HG02798 (cell line): ENCODE measurements at regions not wholly inside any gene's neighbourhood (a gene's known extent, or its start where the extent isn't known, plus 50 kb on each side); places are given as distances from the start of the nearest gene placed in this dataset.
"Not testable (repeated sequence)": the region's sequence is repeated elsewhere in the genome, so short reads cannot be mapped to it uniquely, and the experiment has no call there.

Experiments
- ATAC-seq: cut with Tn5 transposase; IDR thresholded peaks from one replicate; pipeline ENCODE4 v1.9.1; 2021; ENCODE audit warnings: mild to moderate bottlenecking; ENCODE audit not compliant: unreplicated experiment, poor library complexity

- no peak for ATAC-seq
Measured at GRCh38 chr20:19867074-19867473, 109.0 kb downstream of the RIN2 start.

DNA sequence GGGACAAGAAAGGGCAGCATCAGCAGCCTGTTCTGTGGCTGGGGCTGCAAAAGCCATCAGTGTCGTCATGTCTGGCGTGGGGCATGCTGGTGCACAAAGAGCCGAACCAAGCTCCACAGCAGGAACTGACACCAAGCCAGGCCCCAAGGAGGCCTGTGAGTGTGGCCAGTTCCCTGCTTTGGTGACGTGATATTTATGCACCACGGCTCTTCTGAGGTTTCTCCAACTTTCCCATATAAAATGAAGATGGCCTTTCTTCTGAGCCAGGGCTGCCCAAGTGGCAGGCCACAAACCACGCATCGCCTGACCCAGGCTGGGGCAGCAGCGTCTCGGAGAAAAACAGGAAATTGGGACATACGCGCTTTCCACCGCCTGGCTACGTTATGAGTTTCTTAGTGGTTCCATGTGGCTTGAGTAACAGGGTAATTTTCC is 109.9 kb downstream of the RIN2 start:
- no peak for ATAC-seq

DNA sequence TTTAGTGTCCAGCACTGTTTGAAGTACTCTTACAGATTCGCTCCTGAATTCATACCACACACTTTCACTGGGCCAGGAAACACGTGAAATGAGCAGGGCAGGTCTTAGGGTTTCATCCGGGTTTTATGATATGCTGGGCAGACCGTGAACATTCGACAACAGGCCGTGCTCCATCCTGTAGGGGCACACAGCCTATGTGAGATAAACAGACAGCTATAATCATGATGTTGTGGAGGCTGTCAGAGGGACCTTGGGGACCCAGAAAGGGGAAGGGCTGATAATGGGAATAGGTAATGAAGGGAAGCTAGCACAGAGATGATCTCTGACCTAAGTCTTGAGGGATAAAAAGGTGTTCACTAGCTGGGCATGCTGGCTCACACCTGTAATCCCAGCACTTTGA is 110.4 kb downstream of the RIN2 start:
- no peak for ATAC-seq

DNA sequence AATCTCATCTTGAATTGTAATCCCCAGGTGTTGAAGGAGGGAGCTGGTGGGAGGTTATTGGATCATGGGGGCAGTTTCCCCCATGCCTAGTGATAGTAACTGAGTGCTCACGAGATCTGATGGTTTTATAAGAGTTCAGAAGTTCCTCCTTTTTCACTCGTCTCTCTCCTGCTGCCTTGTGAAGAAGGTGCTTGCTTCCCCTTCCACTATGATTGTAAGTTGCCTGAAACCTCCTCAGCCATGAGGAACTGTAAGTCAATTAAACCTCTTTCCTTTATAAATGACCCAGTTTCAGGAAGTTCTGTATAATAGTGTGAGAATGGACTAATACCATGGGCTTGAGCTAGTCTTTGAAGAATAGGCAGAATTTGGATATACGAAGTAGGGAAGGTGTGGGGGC is 113.9 kb downstream of the RIN2 start:
- no peak for ATAC-seq

DNA sequence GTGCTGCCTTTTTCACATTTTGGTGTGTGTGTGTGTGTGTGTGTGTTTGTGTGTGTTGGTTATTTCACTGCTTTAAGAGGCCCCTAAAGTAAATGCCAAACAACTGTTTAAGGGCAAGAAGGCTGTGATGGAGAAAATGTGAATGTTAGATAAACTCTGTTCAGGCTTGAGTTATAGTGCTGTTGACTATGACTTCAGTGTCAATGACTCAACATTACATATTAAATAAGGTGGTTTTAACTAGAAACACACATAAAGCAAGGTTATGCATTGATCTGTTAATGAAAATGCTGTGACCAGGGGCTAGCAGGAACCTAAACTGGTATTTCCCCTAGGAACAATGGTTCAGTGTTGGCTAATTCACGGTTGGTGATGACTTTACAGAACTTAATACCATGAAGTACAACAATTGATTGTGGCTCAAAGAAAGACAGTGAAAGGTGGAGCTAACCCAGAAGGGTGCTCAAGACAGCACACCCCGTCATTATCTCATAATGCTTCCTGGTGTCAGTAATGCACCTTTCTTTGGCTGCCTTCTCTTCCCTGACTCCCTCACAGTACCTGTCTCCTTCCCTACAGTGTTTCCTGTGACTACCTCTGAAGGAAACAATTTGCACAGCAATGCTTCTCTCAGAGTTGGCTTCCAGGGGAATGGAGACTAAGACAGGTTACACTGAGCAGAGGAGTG is 116.1 kb downstream of the RIN2 start:
- ATAC-seq, result no peak

DNA sequence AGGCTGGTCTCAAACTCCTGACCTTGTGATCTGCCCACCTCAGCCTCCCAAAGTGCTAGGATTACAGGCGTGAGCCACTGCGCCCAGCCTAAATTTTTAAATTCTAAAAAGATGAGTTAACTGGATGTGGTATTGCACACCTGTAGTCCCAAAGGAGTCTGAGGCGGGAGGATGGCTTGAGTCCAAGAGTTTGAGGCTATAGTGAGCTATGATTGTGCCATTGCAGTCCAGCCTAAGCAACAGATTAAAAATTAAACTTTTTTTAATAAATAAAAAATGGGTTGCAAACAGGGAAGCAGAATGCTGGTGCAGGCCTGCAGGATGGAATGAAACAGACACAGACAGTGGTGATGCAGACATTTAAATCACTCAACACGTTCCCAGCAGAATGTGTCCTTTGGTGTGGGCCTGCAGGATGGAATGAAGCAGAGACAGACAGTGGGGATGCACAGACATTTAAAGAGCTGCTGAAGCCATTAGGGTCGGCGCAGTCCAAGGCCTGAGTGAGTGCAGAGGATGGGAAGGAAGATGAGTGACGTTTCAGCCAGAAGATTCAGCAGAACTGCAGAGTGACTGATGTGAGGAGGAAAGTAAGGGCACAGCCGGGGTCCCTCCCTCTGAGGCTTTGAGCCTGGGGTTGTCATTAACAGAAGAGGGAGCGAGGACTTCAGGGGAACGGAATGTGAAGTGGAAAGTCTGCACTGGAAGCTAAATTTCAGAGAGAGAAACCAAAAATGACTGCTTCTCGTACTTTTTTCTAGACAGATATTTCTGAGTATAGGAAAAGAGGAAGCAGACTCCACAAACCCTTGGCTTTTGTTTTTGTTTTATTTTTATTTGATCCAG is 117.5 kb downstream of the RIN2 start:
- ATAC-seq, result no peak

GRCh38 chr20:19876828-19877460 is 118.9 kb downstream of the RIN2 start:
- ATAC-seq, result no peak

- ATAC-seq, result not testable (repeated sequence)
Measured at GRCh38 chr20:19879874-19880255, 121.8 kb downstream of the RIN2 start.

GRCh38 chr20:19880256-19881079 is 122.4 kb downstream of the RIN2 start:
- no peak for ATAC-seq

DNA sequence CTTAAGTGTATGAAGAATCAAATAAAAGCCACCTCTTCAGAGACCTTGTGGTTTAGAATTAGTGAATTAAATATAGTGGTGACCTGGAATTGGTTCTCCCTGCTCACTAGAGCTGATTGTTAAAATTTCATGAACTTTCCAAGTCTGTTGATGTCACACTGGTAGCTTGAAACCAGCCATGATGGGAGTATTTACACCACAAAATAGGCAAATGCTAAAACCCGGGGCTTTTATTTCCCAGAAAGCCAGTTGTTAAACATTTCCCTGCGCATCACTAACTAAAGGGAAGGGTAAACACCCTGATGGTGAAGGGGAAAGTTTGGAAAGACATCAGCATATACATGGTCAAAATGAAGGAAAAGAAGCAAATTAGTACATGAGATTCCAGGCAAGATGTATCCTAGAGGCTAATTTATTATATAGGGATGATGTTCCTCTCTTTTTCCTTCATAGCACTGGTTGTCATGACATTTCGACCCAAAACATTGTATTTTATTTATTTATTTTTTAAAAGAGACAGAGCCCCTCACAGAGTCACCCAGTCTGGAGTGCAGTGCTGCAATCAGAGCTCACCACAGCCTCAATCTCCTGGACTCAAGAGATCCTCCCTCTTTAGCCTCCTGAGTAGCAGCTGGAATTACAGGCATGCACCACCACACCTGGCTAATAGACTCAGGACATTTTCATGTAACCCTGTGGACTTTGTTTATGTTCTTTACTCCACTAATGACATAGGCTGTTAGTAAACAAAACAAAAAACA is 123.2 kb downstream of the RIN2 start:
- no peak for ATAC-seq

- ATAC-seq, result no peak
Measured at GRCh38 chr20:19881990-19882389, 123.9 kb downstream of the RIN2 start.

DNA sequence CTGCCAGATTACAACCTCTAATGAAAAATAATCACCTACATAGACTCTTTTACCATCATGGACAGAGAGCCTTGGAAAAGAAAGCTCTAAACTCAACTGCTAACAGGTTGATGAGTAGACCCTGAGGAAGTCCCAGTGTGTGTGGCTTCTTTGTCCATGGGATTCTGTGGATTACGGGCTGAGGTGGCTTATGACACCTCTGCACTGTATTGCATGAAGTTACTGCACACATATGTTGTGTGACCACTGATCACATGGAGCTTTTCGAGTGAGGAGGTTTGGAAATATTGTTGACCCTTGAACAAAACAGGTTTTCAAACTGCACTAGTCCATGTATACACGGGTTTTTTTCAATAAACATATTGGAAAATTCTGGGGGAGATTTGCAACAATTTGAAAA is 124.4 kb downstream of the RIN2 start:
- ATAC-seq, result no peak

DNA sequence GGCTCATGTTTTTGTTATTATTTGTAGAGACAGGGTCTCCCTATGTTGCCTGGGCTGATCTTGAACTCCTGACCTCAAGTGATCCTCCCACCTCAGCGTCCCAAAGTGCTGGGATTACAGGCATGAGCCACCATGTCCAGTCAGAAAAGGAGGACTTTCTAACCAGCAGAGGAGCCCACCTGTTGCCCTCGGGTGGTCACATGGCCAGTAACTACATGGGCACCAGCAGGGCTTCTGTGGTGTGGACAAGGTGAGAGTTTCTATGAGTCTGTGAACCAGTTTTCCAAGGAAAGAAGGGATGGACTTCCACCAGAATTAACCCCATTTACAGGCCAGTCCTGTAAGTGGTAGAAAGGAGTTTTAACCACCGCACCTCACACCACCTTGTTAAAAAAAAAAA is 125.4 kb downstream of the RIN2 start:
- ATAC-seq, result no peak

DNA sequence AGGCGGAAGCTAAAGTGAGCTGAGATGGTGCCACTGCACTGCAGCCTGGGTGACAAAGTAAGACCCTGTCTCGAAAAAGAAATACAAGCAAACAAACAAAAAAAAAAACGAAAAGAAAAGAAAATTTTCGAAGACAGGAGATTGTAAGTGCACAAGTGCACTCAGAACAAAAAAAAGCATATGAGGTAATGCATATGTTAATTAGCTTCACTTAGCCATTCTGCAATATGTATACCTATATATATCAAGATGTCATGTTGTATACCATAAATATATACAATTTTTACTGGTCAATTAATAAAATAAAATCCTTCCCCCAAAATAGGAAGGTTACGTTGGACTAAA is 127.5 kb downstream of the RIN2 start:
- no peak for ATAC-seq

- ATAC-seq, result no peak
Measured at GRCh38 chr20:19885939-19886660, 128.0 kb downstream of the RIN2 start.

DNA sequence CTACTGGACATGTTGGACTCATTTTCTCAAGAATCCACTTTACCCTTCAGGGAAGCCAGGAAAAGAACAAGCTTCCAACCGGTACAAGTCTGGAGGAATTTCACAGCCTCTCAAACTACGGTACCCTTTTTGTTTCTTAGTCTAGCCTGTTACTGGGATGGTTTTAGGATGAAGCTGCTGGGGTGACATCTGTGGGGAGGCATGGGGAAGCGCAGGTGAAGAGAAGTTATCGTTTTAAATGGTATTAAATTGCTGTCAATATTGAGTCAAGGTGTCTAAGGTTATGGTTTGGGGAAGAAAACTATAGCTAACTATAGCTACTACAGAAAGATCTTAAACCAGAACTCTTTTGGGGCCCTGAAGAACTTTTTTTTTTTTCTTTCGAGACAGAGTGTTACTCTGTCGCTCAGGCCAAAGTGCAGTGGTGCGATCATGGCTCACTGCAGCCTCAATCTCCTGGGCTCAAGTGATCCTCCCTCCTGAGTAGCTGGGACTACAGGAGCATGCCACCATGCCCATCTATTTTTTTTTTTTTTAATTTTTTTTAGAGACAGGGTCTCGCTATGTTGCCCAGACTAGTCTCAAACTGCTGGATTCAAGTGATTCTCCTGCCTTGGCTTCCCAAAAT is 128.7 kb downstream of the RIN2 start:
- ATAC-seq, result no peak

DNA sequence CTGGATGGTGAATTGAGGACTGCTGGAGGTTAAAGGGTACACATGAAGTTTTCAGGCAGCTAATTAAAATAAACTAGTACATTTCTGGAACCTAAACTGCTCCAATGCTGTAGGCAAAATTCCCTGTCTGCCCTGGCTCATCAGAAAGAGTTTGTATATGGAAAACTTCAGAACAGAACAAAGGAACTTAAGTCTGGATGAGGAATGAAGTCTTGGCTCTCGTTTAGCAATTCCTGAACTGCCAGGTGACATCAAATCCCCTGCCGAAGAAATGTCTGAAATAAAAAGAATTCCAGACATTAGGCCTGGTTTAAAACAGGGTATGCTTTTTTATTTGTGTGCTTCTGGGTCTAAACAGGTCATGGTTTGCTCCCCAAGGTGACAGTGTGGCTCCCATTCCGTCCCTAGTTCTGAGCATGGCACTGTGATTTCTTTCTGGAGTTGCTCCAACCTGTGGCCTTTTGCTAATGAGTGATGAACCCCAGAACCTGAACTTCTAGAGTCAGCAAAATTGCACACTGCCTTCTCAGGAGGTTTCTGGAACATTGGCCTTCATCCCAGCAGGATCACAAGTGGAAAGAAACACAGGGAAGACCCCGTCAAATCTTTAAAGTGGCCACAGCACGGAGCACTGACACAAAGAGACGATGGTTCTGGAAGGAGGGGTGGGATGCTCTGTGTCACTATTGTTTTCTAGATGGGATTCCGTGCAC is 129.4 kb upstream of the NAA20 start:
- no peak for ATAC-seq

- no peak for ATAC-seq
Measured at GRCh38 chr20:19888269-19888671, 128.9 kb upstream of the NAA20 start.
